A673 (cell line): ENCODE measurements at regions not wholly inside any gene's neighbourhood (a gene's known extent, or its start where the extent isn't known, plus 50 kb on each side); places are given as distances from the start of the nearest gene placed in this dataset.

Experiments used
- BruUV-seq: library from RNA; stranded (reverse); fragments of 400-500 nt; replicated peaks from 2 replicates; lab custom pipeline; 2021; lab: Mats Ljungman, UMichigan
- CTCF ChIA-PET: fragments of 300-600 bp; sonication (Branson Sonifier 250); formaldehyde crosslinking; loops from one replicate; lab custom pipeline; 2022; ENCODE audit warnings: antibody characterized with exemption; lab: Charles Lee
- POLR2A ChIA-PET: fragments of 300-600 bp; sonication (Branson Sonifier 250); formaldehyde crosslinking; loops from one replicate; lab custom pipeline; 2022; ENCODE audit warnings: antibody characterized with exemption; ENCODE audit not compliant: low non-redundant PET; lab: Charles Lee
- DNase-seq: peaks from one replicate; pipeline ENCODE4 v3.0.0-alpha.2; 2015; ENCODE audit warnings: low spot score
- H3K27ac ChIP-seq: fragments of 200-600 bp; sonication (generic); 2 replicates; pipeline ENCODE4 v1.5.1; 2016; ENCODE audit warnings: mixed run types, low read depth, mild to moderate bottlenecking, mixed read lengths, antibody characterized with exemption, low read length; ENCODE audit not compliant: poor library complexity, severe bottlenecking
- H3K27me3 ChIP-seq: fragments of 200-600 bp; sonication (generic); replicated peaks from 2 replicates; pipeline ENCODE4 v1.6.1; 2017; ENCODE audit warnings: mixed run types, low read depth, mild to moderate bottlenecking, mixed read lengths, antibody characterized with exemption, low read length; ENCODE audit not compliant: insufficient read depth, poor library complexity
- H3K36me3 ChIP-seq: fragments of 200-600 bp; sonication (generic); 2 replicates; pipeline ENCODE4 v1.6.1; 2016; ENCODE audit warnings: mixed run types, mild to moderate bottlenecking, mixed read lengths, antibody characterized with exemption, low read length; ENCODE audit not compliant: insufficient read depth, poor library complexity, severe bottlenecking
- H3K4me1 ChIP-seq: fragments of 200-600 bp; sonication (generic); 2 replicates; pipeline ENCODE4 v1.6.1; 2017; ENCODE audit warnings: mixed run types, mild to moderate bottlenecking, mixed read lengths, antibody characterized with exemption, low read length; ENCODE audit not compliant: insufficient read depth, poor library complexity, severe bottlenecking
- H3K4me3 ChIP-seq: fragments of 200-600 bp; sonication (generic); 2 replicates; pipeline ENCODE4 v1.5.1; 2016; ENCODE audit warnings: low read depth, mixed run types, mild to moderate bottlenecking, mixed read lengths, low read length; ENCODE audit not compliant: poor library complexity, severe bottlenecking
- H3K9me3 ChIP-seq: fragments of 200-600 bp; sonication (generic); 2 replicates; pipeline ENCODE4 v1.6.1; 2016; ENCODE audit warnings: mixed run types, low read depth, mild to moderate bottlenecking, mixed read lengths, antibody characterized with exemption, low read length; ENCODE audit not compliant: poor library complexity, severe bottlenecking
- EZH2 ChIP-seq: fragments of 200-600 bp; sonication (generic); IDR thresholded peaks from 2 replicates; pipeline ENCODE4 v1.6.1; 2017; ENCODE audit warnings: borderline replicate concordance, low read depth, mild to moderate bottlenecking, mixed read lengths, antibody characterized with exemption, low read length; ENCODE audit not compliant: poor library complexity, severe bottlenecking
- intact Hi-C: fragments of 100-400 bp; cut with micrococcal nuclease; formaldehyde crosslinking; loops from one replicate; pipeline ENCODE4 v1.10.0; 2022; ENCODE audit not compliant: unreplicated experiment
- TF ChIP-seq, protein P1 (sequence below): fragments of 300-800, 200-600 bp; sonication (generic); conservative IDR thresholded peaks from 2 replicates; pipeline ENCODE4 v1.5.1; 2017; ENCODE audit warnings: low read depth, mild to moderate bottlenecking, antibody characterized with exemption, low read length, moderate library complexity, mixed read lengths

GRCh38 chr7:92914645-92915044 is 78.3 kb upstream of the CDK6 start:
- H3K4me1 ChIP-seq = no peaks in the 10 kb centered on the region
- no peaks in the 10 kb centered on the region for H3K36me3 ChIP-seq
- no TSS peak for BruUV-seq
- POLR2A ChIA-PET = no interaction called here
- H3K27me3 ChIP-seq = peaks cover 4% of the 10 kb centered on the region
- TF ChIP-seq, protein P1, sequence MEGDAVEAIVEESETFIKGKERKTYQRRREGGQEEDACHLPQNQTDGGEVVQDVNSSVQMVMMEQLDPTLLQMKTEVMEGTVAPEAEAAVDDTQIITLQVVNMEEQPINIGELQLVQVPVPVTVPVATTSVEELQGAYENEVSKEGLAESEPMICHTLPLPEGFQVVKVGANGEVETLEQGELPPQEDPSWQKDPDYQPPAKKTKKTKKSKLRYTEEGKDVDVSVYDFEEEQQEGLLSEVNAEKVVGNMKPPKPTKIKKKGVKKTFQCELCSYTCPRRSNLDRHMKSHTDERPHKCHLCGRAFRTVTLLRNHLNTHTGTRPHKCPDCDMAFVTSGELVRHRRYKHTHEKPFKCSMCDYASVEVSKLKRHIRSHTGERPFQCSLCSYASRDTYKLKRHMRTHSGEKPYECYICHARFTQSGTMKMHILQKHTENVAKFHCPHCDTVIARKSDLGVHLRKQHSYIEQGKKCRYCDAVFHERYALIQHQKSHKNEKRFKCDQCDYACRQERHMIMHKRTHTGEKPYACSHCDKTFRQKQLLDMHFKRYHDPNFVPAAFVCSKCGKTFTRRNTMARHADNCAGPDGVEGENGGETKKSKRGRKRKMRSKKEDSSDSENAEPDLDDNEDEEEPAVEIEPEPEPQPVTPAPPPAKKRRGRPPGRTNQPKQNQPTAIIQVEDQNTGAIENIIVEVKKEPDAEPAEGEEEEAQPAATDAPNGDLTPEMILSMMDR = no peak
- no peak for TF ChIP-seq EZH2
- no peaks in the 10 kb centered on the region for H3K9me3 ChIP-seq
- H3K4me3 ChIP-seq = no peak overlapping the region
- CTCF ChIA-PET = no interaction called here
- H3K27ac ChIP-seq = no peak overlapping the region
- no peak for DNase-seq
- intact Hi-C loops = no loop called here

DNA sequence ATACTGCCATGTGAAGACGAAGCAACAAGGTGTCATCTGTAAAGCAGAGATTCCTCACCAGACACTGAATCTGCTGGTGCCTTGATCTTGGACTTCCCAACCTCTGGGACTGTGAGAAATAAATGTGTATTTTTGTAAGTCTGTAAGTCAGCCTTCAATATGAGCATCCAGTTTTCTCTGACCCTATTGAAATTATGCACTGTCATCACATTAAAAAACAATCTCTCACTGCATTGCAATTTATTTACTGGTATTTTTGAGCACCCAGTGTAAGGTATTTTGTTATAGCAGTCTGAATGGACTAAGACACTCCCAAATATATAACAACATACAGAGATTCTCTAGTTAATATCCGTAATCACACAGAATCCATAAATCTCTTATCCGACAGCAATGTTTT is 77.5 kb upstream of the CDK6 start:
- Histone ChIP-seq H3K9me3 (no peaks in the 10 kb centered on the region), H3K27ac (no peak overlapping the region), H3K4me1 (no peaks in the 10 kb centered on the region), H3K4me3 (no peak overlapping the region), H3K27me3 (peaks cover 4% of the 10 kb centered on the region), H3K36me3 (no peaks in the 10 kb centered on the region)
- no TSS peak for BruUV-seq
- ChIA-PET CTCF (no interaction called here), POLR2A (no interaction called here)
- TF ChIP-seq, protein P1 = no peak
- no peak for DNase-seq
- intact Hi-C loops = no loop called here

- CTCF ChIA-PET = no interaction called here
- POLR2A ChIA-PET = no interaction called here
- Histone ChIP-seq H3K4me1 (no peaks in the 10 kb centered on the region), H3K9me3 (no peaks in the 10 kb centered on the region), H3K36me3 (no peaks in the 10 kb centered on the region), H3K27me3 (no peaks in the 10 kb centered on the region), H3K4me3 (no peak overlapping the region), H3K27ac (no peak overlapping the region)
- no peak for DNase-seq
- BruUV-seq = no TSS peak
- no peak for TF ChIP-seq EZH2
- TF ChIP-seq, protein P1 = no peak
- intact Hi-C loops = no loop called here
Observed at GRCh38 chr7:92910976-92911375, 74.6 kb upstream of the CDK6 start.
